HG03103 (cell line): ENCODE measurements at regions not wholly inside any gene's neighbourhood (a gene's known extent, or its start where the extent isn't known, plus 50 kb on each side); places are given as distances from the start of the nearest gene placed in this dataset.
"Not testable (repeated sequence)": the region's sequence is repeated elsewhere in the genome, so short reads cannot be mapped to it uniquely, and the experiment has no call there.

Experiments
- ATAC-seq: cut with Tn5 transposase; IDR thresholded peaks from one replicate; pipeline ENCODE4 v1.9.1; 2021; ENCODE audit warnings: low read depth; ENCODE audit not compliant: unreplicated experiment

DNA sequence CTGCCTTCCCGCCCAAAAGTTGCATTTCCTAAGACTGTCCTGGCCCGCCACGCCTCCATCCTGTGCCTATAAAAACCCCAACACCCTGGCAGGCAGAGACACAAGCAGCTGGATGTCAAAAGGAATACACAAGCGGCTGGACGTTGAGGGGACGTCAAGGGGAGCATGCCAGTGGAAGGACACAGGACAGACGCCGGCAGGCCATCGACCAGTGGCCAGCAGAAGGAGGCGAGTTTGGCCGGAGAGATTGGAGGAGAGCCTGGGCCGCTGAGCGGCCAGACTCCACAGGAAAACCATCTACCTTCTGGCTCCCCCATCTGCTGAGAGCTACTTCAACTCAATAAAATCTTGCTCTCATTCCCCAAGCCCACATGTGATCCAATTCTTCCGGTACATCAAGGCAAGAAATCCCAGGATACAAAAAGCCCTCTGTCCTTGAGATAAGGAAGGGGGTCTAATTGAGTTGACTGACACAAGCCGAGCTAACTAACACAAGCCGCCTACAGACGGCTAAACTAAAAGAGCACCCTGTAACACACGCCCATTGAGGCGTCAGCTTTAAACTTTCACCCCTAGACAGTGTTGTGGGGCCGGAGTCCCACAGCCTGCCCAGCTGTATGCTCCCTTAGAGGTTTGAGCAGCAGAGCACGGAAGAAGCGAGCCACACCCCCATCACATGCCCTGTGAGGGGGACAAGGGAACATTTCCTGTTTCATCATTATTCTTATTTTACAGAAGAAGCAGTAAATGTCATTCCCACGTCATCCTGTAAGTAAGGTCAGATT, 150.3 kb upstream of the PHYHIPL start:
- ATAC-seq, result no peak

GRCh38 chr10:59027975-59028655, 148.3 kb upstream of the PHYHIPL start:
- no peak for ATAC-seq

DNA sequence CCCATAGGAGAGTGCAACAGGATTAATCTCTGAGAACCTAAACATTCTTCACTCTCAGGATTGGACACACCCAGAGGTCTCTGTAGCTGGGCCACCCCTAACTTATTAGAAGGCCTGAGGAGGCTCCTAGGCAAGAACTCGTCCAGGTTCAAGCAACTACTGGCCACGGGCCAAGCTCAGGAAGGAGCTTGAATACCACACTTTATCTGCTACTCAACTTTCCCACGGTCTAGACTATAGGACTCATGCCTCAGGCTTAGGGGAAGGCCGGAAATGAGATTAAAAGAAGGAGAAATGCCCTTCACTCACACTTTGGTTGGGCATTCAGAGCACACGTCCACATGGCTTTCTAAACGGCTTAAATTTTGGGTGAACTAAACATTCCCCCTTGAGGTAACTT, 142.8 kb upstream of the PHYHIPL start:
- no peak for ATAC-seq

- peak; percentile 85 for ATAC-seq
Observed at GRCh38 chr10:59036311-59037017, 140.0 kb upstream of the PHYHIPL start.

DNA sequence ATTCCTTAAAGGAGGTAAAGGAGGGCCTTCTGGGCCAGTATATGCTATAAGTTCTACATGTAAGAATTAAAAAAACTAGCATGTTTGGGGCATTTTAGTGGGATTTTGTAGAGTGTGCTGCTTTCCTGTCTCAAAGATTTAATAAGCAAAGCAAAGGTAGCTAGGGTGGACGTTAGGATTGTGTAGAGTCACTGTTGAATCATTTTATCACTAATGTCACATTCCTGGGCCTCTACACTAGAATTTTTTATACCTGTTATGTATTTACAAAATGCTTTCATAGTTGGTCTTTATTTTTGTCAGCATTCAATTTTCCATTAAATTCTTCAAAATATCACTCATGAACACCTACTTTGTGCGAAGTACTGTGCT, 139.4 kb upstream of the PHYHIPL start:
- ATAC-seq, result no peak

DNA sequence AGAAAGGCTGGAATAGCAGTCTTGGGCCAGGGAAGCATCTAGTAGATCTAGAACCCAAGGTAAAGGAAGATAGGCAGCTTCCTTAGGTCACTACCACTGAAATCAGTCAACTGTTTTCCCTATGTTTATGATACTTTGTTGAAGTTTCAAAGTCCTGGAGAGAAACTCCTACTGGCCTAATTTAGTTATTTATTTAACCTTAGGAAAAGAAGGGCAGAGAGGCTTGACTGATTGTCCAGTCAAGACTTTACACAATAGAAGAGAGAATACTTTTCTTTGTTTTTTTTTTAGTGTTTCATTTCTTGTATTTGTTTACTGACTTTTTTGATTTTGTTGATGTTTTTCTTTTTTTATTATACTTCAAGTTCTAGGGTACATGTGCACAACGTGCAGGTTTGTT, 138.9 kb upstream of the PHYHIPL start:
- ATAC-seq, result no peak

- not testable (repeated sequence) for ATAC-seq
Observed at GRCh38 chr10:59043358-59043757, 133.1 kb upstream of the PHYHIPL start.

- no peak for ATAC-seq
Observed at GRCh38 chr10:59047180-59047579, 129.3 kb upstream of the PHYHIPL start.

GRCh38 chr10:59047957-59048618, 128.4 kb upstream of the PHYHIPL start:
- peak; percentile 89 for ATAC-seq

DNA sequence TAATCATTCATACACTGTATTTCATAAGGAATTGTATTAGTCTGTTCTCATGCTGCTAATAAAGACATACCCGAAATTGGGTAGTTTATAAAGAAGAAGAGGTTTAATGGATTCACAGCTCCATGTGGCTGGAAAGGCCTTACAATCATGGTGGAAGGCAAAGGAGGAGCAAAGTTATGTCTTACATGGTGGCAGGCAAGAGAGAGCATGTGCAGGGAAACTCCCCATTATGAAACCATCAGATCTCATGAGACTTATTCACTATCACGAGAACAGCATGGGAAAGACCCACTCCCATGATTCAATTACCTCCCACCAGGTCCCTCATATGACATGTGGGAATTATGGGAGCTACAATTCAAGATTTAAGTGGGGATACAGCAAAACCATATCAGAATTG, 122.9 kb upstream of the PHYHIPL start:
- ATAC-seq, result not testable (repeated sequence)

DNA sequence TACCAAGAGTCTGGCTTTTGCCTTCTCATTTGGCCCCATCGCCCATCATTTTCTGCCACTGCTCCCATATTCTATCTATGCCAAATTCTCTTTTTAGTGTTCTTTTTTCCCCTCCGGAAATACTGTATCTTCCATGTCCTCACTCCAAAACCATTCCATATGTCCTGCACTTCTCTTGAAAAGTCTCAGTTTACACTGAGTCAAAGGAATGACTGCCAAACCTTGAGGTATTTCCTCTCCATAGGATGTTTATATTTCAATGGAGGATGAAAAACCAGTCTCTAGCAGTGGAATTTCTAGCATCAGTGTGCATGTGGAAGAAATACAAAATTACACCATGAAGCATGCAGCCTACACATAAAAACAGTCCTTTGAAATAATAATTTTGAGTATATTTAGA, 121.4 kb upstream of the PHYHIPL start:
- ATAC-seq, result no peak

GRCh38 chr10:59057345-59057744, 119.1 kb upstream of the PHYHIPL start:
- no peak for ATAC-seq

- ATAC-seq, result peak; percentile 73
Observed at GRCh38 chr10:59060852-59061251, 115.6 kb upstream of the PHYHIPL start.

GRCh38 chr10:59063491-59063890, 113.0 kb upstream of the PHYHIPL start:
- no peak for ATAC-seq

DNA sequence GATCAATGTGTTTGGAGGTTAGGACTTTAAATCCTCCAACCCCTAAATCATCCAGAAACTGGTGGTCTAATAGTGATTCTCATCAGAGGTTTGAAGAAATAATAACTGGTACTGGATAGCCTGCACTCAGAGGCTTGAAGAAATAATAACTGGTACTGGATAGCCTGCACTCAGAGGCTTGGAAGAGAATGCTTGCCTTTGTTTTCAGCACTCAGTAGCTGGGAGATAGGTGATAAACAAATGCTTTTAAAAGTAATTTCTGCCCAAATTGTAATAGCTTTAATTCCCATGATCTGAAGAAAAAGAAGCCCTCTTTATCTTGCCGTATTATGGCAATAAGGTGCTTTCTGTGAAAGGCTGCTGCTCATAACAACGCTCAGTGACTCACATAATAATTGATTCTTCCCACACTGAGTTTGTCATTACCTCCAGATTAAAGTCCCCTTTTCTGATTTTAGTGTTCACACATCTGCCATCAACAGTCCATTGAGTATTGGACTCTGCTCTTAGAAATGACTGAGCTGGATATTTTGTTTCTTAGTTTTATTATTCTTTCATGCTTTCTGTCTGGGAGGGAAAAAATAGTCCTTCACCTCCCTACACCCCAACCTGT, 112.3 kb upstream of the PHYHIPL start:
- no peak for ATAC-seq

GRCh38 chr10:59064759-59065539, 111.5 kb upstream of the PHYHIPL start:
- ATAC-seq, result no peak

DNA sequence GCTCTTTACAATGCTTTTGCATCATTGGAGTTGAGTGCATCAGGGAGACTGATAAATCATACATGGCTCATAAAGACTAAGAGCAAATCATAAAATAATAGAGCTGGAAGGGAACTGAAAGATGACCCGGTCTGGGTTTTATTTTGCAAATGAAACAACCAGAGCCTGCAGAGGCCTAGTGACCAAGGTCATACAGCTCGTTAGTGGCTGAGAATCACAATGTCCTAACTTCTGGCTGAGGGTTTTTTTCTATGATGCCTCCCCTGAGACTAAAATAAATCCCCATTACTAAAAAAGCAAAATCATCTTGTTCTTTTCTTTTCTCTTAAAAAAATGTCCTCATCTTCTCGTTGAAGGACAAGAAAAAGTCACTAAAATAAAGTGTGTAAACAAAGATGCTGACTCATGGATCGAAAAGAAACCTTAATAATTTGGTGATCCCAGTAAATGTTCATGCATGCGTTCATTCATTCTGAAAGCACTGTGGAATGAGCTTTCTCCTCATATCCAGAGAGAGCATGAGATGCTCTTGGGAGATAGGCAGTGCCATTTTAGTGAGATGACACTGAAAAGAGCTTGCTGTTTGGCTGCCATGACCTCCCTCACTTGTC, 107.8 kb upstream of the PHYHIPL start:
- no peak for ATAC-seq

DNA sequence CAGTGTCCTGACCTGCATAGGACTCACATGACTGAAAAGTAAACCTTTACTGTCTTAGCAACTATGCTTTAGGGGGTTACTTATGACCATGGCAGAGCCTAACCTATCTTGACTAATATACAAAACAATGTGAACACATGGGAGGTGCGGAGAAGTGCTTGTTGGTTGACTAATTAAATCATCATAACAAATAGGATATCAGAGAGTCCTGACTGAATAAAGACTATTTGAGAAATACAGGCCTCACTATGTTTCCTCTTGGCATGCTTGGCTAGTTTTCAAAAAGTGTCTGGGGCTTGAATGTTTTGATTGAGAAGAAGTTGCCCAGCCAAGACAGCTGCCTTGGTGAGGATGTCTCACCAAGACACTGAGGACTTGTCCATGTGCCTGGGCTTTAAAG, 104.4 kb upstream of the PHYHIPL start:
- no peak for ATAC-seq

- no peak for ATAC-seq
Observed at GRCh38 chr10:59073456-59074053, 102.9 kb upstream of the PHYHIPL start.
